Stimulated activated CD8-positive, alpha-beta memory T cell treated with anti-CD3 and anti-CD28 coated beads, Interleukin-12 subunit alpha, Interleukin-12 subunit beta, amount 100 ng/mL, for 24 hours (primary cell): ENCODE measurements at regions not wholly inside any gene's neighbourhood (a gene's known extent, or its start where the extent isn't known, plus 50 kb on each side); places are given as distances from the start of the nearest gene placed in this dataset.
"Not testable (repeated sequence)": the region's sequence is repeated elsewhere in the genome, so short reads cannot be mapped to it uniquely, and the experiment has no call there.

Experiments
- DNase-seq: peaks from one replicate; pipeline ENCODE4 v3.0.0-alpha.2; 2020; ENCODE audit errors: extremely low read depth

DNA sequence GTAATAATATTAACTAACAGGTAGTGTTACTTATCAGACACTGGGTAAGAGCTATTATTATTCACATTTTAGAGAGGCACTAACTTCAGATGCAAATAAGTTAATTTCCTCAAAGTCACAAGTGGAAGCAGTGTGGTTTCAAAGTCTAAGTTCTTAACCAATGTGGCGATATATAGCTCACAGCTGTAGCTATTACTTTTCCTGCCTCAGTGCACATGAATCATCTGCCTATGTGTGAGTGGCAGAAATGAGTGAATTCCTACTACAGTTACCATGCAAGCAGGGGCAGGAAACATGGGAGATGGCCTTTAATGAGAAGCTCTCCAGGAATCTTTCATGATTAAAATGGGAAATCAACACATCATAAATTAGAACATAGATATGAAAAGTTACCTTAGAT is 126.2 kb upstream of the EYA4 start:
- no peak for DNase-seq

- no peak for DNase-seq
These were observed 125.2 kb upstream of the EYA4 start for GRCh38 chr6:133115946-133116345.

- no peak for DNase-seq
These were observed 113.0 kb upstream of the EYA4 start for GRCh38 chr6:133128191-133128590.

- DNase-seq = no peak
These were observed 111.6 kb upstream of the EYA4 start for GRCh38 chr6:133129556-133129955.

DNA sequence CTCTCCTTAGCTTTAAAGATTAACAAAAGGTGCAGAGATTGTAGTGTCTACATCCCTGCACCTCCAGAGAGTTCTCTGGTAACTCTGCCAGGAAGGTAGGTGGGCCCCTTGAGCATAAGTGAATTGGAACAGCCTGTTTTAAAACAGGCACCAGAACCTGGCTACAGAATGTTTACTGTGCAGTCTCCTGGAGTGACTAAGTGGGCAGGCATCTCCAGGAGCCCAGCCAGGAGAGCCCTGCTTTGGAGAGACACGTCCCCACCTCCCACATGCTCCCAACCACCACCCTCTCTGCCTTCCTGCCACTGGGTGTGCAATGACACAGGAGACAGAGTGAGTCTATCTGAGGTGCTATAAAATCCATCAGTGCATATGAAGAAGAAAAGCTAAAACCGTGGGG is 110.3 kb upstream of the EYA4 start:
- no peak for DNase-seq

- DNase-seq = no peak
These were observed 109.3 kb upstream of the EYA4 start for GRCh38 chr6:133131621-133132465.

DNA sequence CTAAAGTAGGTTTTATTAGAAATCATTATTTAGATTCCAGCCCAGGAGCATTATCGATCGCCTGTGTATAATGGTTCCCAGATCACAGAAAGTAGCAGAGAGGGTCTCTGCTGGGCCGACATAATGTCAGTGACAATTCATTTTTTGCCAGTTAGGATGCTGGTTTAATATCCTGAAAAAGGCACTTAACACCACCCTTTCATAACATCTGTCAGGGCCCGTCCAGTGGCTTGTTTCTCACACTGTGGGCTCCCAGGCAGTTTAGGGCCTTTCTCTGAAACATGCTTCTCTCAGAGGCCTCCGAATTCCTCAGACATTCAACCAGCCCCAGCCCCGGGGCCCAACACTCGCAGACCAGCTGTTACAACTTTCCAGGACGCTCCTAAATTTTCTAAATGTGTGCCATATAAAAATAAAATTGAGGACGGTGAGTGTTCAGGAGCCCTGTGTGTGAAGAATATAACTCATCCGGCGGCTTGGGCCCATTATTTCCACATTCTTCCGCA is 108.6 kb upstream of the EYA4 start:
- DNase-seq = no peak

GRCh38 chr6:133136177-133136880 is 104.8 kb upstream of the EYA4 start:
- DNase-seq = no peak

GRCh38 chr6:133147470-133148184 is 93.5 kb upstream of the EYA4 start:
- not testable (repeated sequence) for DNase-seq

DNA sequence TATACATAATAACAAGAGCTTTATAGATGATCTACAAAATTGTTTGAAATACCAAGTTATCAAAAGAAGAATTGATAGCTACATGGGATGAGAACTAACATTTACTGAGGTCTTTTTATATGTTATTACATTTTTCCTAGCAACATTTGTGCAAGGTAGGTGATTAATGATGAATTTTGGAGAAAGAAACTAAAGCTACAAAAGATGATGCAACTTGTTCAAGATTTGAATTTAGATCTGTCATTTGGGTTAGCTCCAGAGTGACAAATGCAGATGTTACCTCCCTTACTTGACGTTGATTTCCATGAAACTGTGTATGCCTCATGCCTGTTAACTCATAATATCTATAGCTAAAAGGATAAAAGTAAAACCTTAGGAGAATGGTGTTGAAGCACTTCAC is 84.5 kb upstream of the EYA4 start:
- no peak for DNase-seq

DNA sequence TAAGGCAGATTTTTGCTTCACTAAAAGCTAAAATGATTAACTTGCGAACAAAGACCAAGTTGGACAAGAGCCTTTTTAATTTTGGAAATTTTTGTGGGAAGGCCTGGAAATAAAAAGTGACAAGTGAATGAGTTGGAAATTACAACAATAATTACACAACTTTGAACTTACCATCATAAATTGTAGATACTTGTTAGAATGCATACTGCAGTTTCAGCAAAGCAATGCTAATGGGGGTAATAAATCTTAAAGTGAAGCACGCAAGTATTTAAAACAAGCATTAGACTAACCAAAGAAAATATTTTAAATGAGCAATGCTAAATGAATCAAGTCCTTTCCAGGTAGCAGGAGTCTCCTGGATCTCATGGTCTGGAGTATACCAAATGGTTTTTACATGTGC is 83.2 kb upstream of the EYA4 start:
- no peak for DNase-seq

- no peak for DNase-seq
These were observed 81.8 kb upstream of the EYA4 start for GRCh38 chr6:133159255-133159795.

GRCh38 chr6:133160536-133160935 is 80.6 kb upstream of the EYA4 start:
- DNase-seq = no peak

DNA sequence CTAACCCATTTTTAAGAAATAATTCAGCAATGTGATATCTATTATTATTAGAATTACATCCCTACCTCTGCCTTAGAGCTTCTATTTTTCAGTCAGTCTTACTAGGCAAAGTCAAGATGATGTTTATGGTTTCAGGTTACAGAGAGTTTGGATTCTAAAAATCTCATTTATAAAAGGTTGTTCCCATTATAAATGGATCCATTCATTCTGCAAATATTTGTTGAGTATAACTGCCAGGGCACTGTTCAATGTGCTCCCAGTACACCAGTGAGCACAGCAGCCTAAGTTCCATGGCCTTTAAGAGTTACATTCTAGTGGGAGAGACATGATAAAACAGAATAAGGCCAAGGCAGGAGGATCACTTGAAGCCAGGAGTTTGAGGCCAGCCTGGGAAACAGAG is 75.9 kb upstream of the EYA4 start:
- no peak for DNase-seq

GRCh38 chr6:133166766-133167165 is 74.4 kb upstream of the EYA4 start:
- DNase-seq = no peak

GRCh38 chr6:133169901-133170300 is 71.3 kb upstream of the EYA4 start:
- DNase-seq = no peak

DNA sequence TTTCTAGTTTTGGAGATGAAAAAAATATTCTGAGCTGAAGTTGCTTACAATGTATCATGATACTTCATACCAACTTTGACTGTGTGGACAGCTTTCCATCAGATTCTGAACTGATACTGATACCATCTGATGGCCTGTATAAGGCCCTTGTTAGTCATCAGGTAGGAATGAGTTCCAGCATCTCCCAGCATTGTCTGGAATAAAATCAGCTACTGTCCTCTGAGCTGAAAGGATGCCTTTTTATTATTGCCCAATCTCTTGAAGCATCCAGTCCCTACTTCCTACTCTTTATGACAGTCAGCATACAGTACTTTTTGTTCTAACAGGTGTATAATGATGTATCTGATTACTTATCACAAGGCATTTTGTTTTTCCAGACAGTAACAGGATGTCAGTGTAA is 70.6 kb upstream of the EYA4 start:
- no peak for DNase-seq

GRCh38 chr6:133171989-133172604 is 69.1 kb upstream of the EYA4 start:
- no peak for DNase-seq

- no peak for DNase-seq
These were observed 67.9 kb upstream of the EYA4 start for GRCh38 chr6:133173276-133173675.

GRCh38 chr6:133179481-133179880 is 61.7 kb upstream of the EYA4 start:
- no peak for DNase-seq

DNA sequence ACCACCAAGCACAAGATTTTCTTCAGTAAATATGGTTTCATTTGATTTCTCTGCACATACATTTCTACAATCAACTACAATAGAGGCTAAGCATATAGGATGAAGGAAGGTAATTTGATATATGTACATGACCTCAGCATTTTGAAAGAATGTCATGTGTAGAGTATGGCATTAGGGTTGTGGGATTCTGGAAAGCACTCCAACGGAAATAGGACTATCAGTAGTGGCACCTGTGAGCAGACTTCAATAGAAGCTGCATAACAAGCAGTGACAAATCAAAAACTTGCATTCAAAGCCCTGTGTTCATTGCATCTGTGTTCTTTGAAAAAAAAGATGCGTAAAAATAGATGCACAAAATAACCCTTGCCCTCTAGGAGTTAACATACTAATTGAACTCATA is 57.5 kb upstream of the EYA4 start:
- DNase-seq = no peak
